SW480 (cell line): ENCODE measurements at regions not wholly inside any gene's neighbourhood (a gene's known extent, or its start where the extent isn't known, plus 50 kb on each side); places are given as distances from the start of the nearest gene placed in this dataset.
"Not testable (repeated sequence)": the region's sequence is repeated elsewhere in the genome, so short reads cannot be mapped to it uniquely, and the experiment has no call there.

Experiments used
- DNase-seq: peaks from one replicate; pipeline ENCODE4 v3.0.0-alpha.2; 2016; ENCODE audit warnings: low spot score

DNA sequence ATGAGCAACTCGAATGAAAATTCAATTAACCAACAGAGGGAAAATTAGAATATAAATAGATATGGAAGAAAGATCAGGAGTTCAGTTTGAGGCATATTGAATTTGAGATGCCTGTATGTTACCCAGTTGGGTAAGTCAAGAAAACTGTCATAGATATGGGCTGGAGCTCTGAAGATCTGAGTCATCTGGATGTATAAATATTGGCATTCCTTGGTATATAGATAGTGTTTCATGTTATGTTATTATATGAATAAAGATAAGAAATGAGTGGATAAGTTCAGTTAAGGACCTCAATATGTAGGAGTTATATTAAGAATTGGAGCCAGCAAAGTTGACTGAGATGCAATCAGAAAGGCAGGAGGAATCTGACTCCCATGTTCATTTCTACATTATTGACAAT lies 543.6 kb upstream of the SMIM31 start:
- DNase-seq, result no peak

DNA sequence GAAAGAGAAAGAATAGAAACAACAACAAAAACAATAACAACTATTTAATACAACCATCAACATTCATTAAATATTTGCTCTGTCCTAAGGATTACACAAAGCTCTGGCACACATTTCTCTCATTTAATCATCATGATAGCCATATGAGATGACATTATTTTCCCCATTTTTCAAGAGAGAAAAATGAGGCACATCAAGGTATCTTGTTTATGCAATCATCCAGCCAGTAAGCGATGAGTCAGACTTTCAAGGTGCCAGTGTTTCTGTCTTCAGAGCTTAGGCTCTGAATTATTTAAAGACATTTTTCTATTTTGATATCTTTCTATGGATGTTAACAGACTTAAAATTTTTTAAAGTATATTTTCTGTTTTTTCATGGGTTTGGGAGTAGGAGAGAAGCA lies 541.8 kb upstream of the SMIM31 start:
- no peak for DNase-seq

DNA sequence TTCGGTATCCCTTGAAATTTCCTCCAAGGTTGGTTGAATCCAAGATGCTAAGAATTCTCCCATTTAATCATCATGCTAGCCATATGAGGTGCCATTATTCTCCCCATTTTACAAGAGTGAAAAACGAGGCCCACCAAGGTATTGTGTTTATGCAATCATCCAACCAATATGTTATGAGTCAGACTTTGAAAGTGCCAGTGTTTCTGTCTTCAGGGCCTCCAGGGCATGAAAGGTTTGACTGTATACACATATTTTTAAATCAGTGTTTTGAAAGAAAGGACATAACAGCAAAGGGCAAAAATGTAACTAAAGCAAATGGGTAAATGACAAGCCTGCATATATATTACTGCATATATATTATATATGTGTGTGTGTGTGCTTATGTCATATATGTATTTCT lies 541.2 kb upstream of the SMIM31 start:
- DNase-seq, result no peak

- no peak for DNase-seq
Measured at GRCh38 chr4:164215113-164215741, 538.7 kb upstream of the SMIM31 start.

DNA sequence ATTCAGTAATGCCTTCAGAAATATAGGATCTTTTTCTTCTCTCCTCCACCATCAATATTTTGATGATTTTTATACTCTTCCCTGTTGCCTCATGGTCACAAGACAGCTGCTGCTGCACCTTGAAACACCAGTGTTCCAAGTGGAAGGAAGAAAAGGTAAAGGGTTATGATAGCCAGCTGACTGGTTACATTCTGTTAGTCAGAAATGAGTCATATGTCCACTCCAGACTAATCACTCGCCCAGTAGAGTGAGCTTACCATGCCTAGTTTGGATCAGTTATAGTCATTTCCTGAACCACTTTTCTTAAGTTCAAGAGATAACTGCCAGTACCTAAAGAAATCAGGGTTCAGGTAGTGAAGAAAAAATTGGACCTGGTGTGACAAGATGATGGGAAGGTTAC lies 532.3 kb upstream of the SMIM31 start:
- DNase-seq, result no peak

- DNase-seq, result no peak
Measured at GRCh38 chr4:164224871-164225270, 529.1 kb upstream of the SMIM31 start.

- no peak for DNase-seq
Measured at GRCh38 chr4:164229255-164229654, 524.7 kb upstream of the SMIM31 start.

- no peak for DNase-seq
Measured at GRCh38 chr4:164239433-164239832, 514.5 kb upstream of the SMIM31 start.

DNA sequence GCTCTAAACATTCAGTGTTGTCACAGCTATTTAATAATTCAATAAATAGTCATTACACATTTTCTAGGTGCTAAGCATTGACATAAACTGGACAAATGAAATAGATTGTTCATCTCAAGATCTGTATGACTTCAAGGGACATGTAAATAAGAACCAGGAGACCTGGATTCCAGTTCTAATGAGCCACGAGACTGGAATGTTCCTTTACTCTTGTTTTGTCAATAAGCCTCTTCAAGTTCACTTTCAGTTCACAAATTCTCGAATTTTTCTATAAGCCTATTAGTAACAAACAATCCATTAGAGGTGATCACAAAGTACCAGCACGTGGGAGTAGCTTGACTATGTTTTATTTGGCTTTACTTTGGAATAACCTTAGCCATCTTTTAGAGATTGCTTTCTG lies 514.0 kb upstream of the SMIM31 start:
- DNase-seq, result no peak

GRCh38 chr4:164251257-164251656 lies 502.7 kb upstream of the SMIM31 start:
- no peak for DNase-seq

GRCh38 chr4:164252286-164252685 lies 501.6 kb upstream of the SMIM31 start:
- DNase-seq, result no peak

GRCh38 chr4:164261831-164262230 lies 492.1 kb upstream of the SMIM31 start:
- no peak for DNase-seq

DNA sequence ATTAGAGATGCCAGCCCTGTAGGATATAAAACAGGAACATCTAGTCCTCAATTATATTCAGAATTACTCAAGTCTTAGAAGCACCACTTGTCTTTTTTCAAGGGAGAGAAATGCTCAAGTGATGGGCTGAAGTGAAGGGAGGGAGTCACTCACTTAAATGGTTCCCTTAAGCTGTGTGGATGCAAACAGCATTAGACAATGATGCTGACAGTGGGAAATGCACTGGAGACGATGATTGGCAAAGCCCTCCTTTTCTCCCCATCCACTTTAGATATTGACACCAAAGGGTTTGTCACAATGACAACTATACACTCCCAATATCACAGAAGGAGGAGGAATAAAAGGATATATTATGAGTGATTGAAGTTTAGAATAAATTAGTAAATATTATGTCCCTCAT lies 491.4 kb upstream of the SMIM31 start:
- DNase-seq, result not testable (repeated sequence)

DNA sequence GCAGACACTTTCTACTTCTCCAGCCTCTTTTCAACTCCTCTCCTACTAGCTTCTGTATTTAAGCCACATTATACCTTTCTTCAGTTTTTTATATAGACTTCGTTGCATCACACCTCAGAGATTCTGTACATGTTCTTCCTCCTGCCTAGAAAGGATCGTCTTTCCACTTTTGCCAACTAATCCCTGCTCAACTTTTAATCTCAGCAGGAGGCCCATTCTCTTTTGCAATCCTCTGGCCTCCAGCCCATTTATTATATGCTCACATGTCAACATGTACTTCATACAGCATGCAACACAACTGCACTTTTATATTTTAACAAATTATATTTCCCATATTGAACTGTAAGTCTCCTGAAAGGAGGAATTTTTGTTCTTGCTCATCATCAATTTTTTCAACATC lies 476.5 kb upstream of the SMIM31 start:
- not testable (repeated sequence) for DNase-seq

DNA sequence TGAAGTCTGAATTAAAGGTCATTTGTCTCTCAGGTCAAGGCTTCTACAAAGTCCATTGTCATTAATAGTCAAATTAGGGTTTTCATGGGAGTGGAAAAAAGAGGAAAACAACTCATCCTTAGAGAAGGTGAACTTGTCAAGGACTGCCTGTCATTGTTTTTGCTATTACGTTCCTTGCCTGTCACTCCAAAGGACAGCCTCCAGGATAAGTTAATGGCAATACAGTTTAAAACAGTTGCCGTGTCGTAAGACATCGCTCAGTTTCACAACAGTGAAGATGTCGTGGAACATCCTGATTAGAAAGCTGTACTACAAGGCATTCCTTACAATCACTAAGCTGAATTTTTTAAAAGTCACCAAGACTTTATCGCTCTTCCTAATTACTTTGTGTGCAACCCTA lies 466.8 kb upstream of the SMIM31 start:
- DNase-seq, result no peak

DNA sequence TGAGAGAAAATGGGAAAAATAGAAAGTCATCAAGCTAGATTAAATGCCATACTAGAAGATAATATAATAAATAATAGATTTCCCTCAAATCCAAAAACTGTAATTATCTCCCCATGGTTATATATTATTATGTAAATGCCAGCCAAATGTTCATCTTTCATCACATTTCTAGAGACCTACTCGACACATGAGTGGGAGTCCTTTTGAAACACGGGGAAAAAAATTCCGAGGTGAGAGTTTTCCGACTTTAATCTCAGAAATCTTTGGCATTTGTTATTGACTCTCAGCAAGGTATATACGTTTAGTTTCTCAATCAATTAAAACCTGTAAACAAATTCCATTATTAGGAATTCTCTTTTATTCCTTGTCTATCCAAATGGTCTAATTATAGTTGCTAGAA lies 465.4 kb upstream of the SMIM31 start:
- no peak for DNase-seq

- no peak for DNase-seq
Measured at GRCh38 chr4:164293203-164293602, 460.7 kb upstream of the SMIM31 start.

DNA sequence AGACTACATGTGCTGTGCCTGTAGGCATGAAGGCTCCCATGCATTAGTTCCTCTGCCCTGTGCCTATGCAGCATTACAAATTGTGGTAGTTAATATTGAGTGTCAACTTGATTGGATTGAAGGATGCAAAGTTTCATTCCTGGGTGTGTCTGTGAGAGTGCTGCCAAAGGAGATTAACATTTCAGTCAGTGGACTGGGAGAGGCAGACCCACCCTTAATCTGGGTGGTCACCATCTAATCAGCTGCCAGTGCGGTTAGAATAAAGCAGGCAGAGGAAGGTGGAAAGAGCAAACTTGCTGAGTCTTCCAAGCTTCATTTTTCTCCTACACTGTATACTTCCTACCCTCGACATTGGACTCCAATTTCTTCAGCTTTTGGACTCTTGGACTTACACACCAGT lies 460.2 kb upstream of the SMIM31 start:
- no peak for DNase-seq

DNA sequence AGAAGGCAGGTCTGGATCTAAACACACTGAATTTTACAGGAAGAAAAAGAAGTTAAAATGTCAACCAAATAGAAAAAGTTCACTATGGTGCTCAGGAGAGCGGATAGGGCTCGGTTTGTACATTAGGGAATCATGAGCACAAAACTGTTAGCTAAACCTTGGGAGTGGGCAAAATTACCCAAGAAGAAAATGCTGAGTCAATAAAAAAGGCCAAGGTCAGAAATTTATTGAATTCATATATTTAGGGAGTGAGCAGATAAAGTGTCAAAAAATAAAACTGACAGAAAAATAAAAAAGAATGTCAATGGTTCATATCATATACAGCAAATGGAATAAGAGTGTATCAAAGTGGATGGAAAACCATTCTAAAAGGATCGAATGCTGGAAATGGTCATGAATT lies 452.5 kb upstream of the SMIM31 start:
- DNase-seq, result no peak

DNA sequence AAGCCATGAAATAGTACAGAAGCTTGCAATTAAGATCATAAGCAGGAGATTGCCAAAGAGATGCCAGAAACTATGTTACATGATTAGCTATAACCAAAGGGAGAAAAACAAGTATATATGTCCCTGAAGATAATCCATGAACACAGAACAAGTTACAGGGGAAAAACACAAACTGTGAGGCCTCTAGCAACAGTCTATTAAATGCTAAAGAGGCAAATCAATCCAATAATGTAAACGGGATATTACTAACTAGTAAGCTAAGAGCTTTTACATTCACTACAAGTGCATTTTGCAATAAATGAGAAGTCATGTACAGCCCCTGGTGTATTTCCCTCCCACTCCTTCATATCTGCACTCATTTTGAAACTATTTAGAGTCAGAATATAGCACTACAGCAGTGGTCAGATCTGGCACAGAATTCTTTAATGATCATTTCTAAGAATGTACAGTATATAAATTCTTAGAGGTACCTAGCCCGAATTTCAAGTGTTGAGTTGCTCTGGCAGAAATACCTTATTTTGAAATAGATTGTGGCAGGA lies 449.8 kb upstream of the SMIM31 start:
- no peak for DNase-seq

GRCh38 chr4:164304861-164305260 lies 449.1 kb upstream of the SMIM31 start:
- DNase-seq, result no peak

DNA sequence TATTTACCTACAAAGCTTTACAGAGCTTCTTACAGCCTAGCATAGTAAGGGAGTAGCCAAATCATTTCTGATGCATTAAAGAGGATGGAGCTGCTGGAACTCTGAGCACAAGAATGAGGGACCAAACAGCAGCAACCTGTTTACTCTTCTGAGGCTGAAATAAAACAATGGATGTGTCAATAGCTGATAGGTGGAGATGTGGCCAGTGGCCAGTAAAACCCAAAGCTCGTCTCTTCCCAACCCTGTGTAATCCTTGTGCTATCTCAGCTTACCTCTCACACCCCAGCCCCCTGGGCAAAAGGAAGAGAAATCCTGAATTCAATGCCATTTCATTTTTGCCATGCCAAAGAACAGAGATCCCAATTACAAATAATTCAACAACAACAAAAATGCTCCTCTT lies 446.7 kb upstream of the SMIM31 start:
- no peak for DNase-seq

GRCh38 chr4:164312671-164313070 lies 441.3 kb upstream of the SMIM31 start:
- no peak for DNase-seq

DNA sequence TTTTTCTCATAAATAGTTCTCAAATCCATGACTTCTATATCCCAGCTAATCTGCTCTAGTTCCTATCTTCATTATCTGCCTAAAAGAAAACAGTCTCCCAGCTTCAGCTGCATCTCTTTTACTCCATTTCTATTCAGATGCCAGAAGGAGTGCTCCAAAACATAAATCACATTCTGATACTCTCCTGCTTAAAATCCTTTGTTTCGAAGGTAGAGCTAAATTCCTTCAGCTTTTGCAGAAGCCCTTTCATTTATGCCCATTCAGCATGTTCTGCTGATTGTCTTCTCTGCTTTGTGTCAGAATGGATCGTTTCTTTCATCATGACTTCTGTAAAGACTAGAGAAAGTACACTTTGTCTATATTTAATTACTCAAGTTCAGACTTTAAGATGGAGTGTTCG lies 440.1 kb upstream of the SMIM31 start:
- DNase-seq, result no peak

DNA sequence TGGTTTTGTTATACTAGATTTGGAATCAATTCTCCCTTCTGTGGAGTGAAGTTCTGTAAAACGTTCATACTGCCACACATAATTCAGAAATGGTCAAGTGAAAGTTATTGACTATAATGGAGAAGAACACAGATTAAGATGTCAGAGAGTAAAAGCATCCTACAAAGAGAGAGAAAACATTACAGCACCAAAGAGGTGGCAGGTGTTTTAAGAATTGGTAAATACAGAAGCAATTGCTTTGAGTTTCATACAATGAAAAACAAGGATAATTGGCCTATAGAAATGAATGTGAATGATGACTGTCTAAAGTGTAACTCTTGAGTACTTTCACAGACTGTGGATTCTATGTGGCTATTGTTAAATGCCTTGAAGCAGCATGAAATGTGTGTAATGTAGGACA lies 435.6 kb upstream of the SMIM31 start:
- no peak for DNase-seq
